K562 (cell line): ENCODE measurements at regions not wholly inside any gene's neighbourhood (a gene's known extent, or its start where the extent isn't known, plus 50 kb on each side); places are given as distances from the start of the nearest gene placed in this dataset.

Experiments used
- ATAC-seq: fragments of 200-7000 bp; cut with Tn5 transposase; 3 replicates; pipeline ENCODE4 v1.9.1; 2020; ENCODE audit warnings: moderate library complexity
- BruUV-seq: library from RNA; stranded (reverse); fragments of 400-500 nt; replicated peaks from 2 replicates; lab custom pipeline; 2021; lab: Mats Ljungman, UMichigan
- CTCF ChIA-PET: fragments of 300-600 bp; formaldehyde crosslinking; extraction: SDS; loops from one replicate; lab custom pipeline; 2021; ENCODE audit warnings: low intra/inter-chr PET ratio; lab: Yijun Ruan, JAX
- POLR2A ChIA-PET: fragments of 300-600, 350-650 bp; sonication (Branson Sonifier 250); formaldehyde crosslinking; extraction: SDS; loops from one replicate; lab custom pipeline; 2021; ENCODE audit warnings: antibody characterized with exemption, inconsistent platforms; lab: Yijun Ruan, JAX
- DNase-seq, 4 experiments: peaks; one replicate each; pipeline versions ENCODE4 v3.0.0 to v3.0.0-alpha.2; 2011 to 2018; ENCODE audit warnings: low spot score in 3 of 4, mixed read lengths in 3 of 4; ENCODE audit errors: extremely low read depth in 1 of 4
- FAIRE-seq: peaks from 2 replicates; lab custom pipeline; 2011; peaks lifted over from hg19 to GRCh38; lab: Jason Lieb, UNC
- H2AFZ ChIP-seq: 2 replicates; pipeline ENCODE4 v1.6.0; 2011; ENCODE audit warnings: low read depth, low read length, control low read depth, inconsistent platforms
- H3K27ac ChIP-seq: fragments of 200-600 bp; 3 replicates; pipeline ENCODE4 v1.8.0; 2011; ENCODE audit warnings: low read depth, mild to moderate bottlenecking, control low read depth, inconsistent platforms, low read length, moderate library complexity, mixed read lengths; ENCODE audit errors: extremely low read depth
- H3K27me3 ChIP-seq, 2 experiments: fragments of 300-600 bp in 1 of 2; 2 replicates in 1 of 2; 3 replicates in 1 of 2; pipeline versions ENCODE4 v1.6.0 to v1.8.0; 2011; ENCODE audit warnings: inconsistent platforms in 2 of 2, low read length in 2 of 2, mild to moderate bottlenecking in 1 of 2, mixed read lengths in 1 of 2, moderate library complexity in 1 of 2; ENCODE audit not compliant: control insufficient read depth in 2 of 2, insufficient read depth in 2 of 2
- H3K36me3 ChIP-seq: fragments of 300-600 bp; 3 replicates; pipeline ENCODE4 v1.8.0; 2011; ENCODE audit warnings: mild to moderate bottlenecking, low read length, inconsistent platforms; ENCODE audit not compliant: control insufficient read depth, insufficient read depth
- H3K4me1 ChIP-seq, 2 experiments: fragments of 200-600 bp in 1 of 2; replicated peaks in 1 of 2; 2 replicates in 1 of 2; 3 replicates in 1 of 2; pipeline versions ENCODE4 v1.5.1 to v1.8.0; 2011; ENCODE audit warnings: inconsistent platforms in 2 of 2, low read length in 2 of 2, mild to moderate bottlenecking in 1 of 2, mixed read lengths in 1 of 2, moderate library complexity in 1 of 2; ENCODE audit not compliant: control insufficient read depth in 2 of 2, insufficient read depth in 2 of 2
- H3K4me2 ChIP-seq: 2 replicates; pipeline ENCODE4 v1.6.1; 2011; ENCODE audit warnings: low read length, control low read depth, inconsistent platforms, mixed read lengths; ENCODE audit not compliant: insufficient read depth
- H3K4me3 ChIP-seq: fragments of 200-600 bp; sonication (generic), shearing (Covaris generic); 2 replicates; pipeline ENCODE4 v1.5.1; 2016; ENCODE audit warnings: control low read depth, inconsistent platforms
- H3K79me2 ChIP-seq: fragments of 200-600 bp; 3 replicates; pipeline ENCODE4 v1.8.0; 2011; ENCODE audit warnings: low read length, inconsistent platforms; ENCODE audit not compliant: control insufficient read depth, insufficient read depth
- H3K9ac ChIP-seq, 2 experiments: 2 replicates each; pipeline versions ENCODE4 v1.6.0 to v1.6.1; 2011; ENCODE audit warnings: low read depth in 2 of 2, low read length in 2 of 2, control low read depth in 1 of 2, inconsistent platforms in 1 of 2, mild to moderate bottlenecking in 1 of 2, mixed read lengths in 1 of 2; ENCODE audit not compliant: insufficient read depth in 1 of 2
- H3K9me1 ChIP-seq: one replicate; pipeline ENCODE4 v1.6.0; 2011; ENCODE audit warnings: inconsistent platforms, mild to moderate bottlenecking, low read length, moderate library complexity; ENCODE audit not compliant: control insufficient read depth, insufficient read depth
- H3K9me3 ChIP-seq: replicated peaks from 2 replicates; pipeline ENCODE4 v1.5.1; 2011; ENCODE audit warnings: low read depth, low read length, inconsistent platforms; ENCODE audit not compliant: control insufficient read depth, insufficient read depth
- H4K20me1 ChIP-seq: replicated peaks from 2 replicates; pipeline ENCODE4 v1.6.1; 2011; ENCODE audit warnings: low read length, inconsistent platforms, mixed read lengths; ENCODE audit not compliant: control insufficient read depth, insufficient read depth
- CBX8 ChIP-seq: fragments of 200-600 bp; sonication (generic); IDR thresholded peaks from 2 replicates; pipeline ENCODE4 v1.6.1; 2012; ENCODE audit warnings: borderline replicate concordance, mixed run types, low read depth, mild to moderate bottlenecking, moderate library complexity, mixed read lengths, low read length, control low read depth, inconsistent platforms; ENCODE audit not compliant: poor library complexity, severe bottlenecking; ENCODE audit errors: extremely low read depth
- CEBPG ChIP-seq, 3 experiments: fragments of 200-800 bp in 1 of 3; sonication (Bioruptor generic) in 1 of 3; sonication (generic) in 1 of 3; formaldehyde crosslinking in 1 of 3; IDR thresholded peaks in 2 of 3; conservative IDR thresholded peaks in 1 of 3; 2 replicates each; pipeline versions ENCODE4 v1.6.1 to v1.8.0; 2016 to 2022; ENCODE audit warnings: missing compliant biosample characterization in 2 of 3, missing genetic modification characterization in 2 of 3, mild to moderate bottlenecking in 1 of 3, missing genetic modification reagents in 1 of 3
- CHD4 ChIP-seq: fragments of 200-600 bp; sonication (generic); IDR thresholded peaks from 3 replicates; pipeline ENCODE4 v1.6.1; 2012; ENCODE audit warnings: low read depth, mild to moderate bottlenecking, mixed read lengths, low read length, inconsistent platforms; ENCODE audit not compliant: insufficient read depth, insufficient replicate concordance, poor library complexity, severe bottlenecking
- E2F3 ChIP-seq: fragments of 250-450 bp; sonication (Bioruptor Pico); IDR thresholded peaks from 2 replicates; pipeline ENCODE4 v1.4.0; 2020; ENCODE audit warnings: mild to moderate bottlenecking
- GABPB2 ChIP-seq: fragments of 250-450 bp; sonication (Bioruptor Pico); conservative IDR thresholded peaks from 2 replicates; pipeline ENCODE4 v1.5.1; 2021; ENCODE audit warnings: mild to moderate bottlenecking
- MAFG ChIP-seq: fragments of 450-650 bp; conservative IDR thresholded peaks from 2 replicates; pipeline ENCODE4 v1.6.1; 2016; ENCODE audit warnings: missing genetic modification characterization, missing compliant biosample characterization
- NFATC3 ChIP-seq: fragments of 450-650 bp; IDR thresholded peaks from 2 replicates; pipeline ENCODE4 v1.6.1; 2017; ENCODE audit warnings: mild to moderate bottlenecking
- RHOXF2B ChIP-seq: fragments of 250-450 bp; sonication (Bioruptor Pico); conservative IDR thresholded peaks from 2 replicates; pipeline ENCODE4 v1.5.1; 2021
- SMARCA4 ChIP-seq: fragments of 450-650 bp; IDR thresholded peaks from 2 replicates; pipeline ENCODE4 v1.6.1; 2016
- XRCC5 ChIP-seq: fragments of 200-400 bp; formaldehyde crosslinking; IDR thresholded peaks from 2 replicates; pipeline ENCODE4 v1.6.1; 2017; ENCODE audit warnings: low read depth, mild to moderate bottlenecking, low read length
- ZNF263 ChIP-seq: sonication (generic); formaldehyde crosslinking; IDR thresholded peaks from 2 replicates; pipeline ENCODE4 v1.8.0; 2022; ENCODE audit warnings: mild to moderate bottlenecking, missing genetic modification reagents, borderline replicate concordance
- ZNF780A ChIP-seq: fragments of 250-450 bp; sonication (Bioruptor Pico); IDR thresholded peaks from 2 replicates; pipeline ENCODE4 v1.5.0; 2021; ENCODE audit warnings: mild to moderate bottlenecking
- ZNF830 ChIP-seq: fragments of 250-450 bp; sonication (Bioruptor Pico); IDR thresholded peaks from 2 replicates; pipeline ENCODE4 v1.5.0; 2021; ENCODE audit warnings: mild to moderate bottlenecking
- WGBS: fragments of 100-300 bp; shearing (Covaris generic); methylation state at CpG from one replicate; pipeline ENCODE4 v1.1.6; 2016; ENCODE audit warnings: low coverage, mixed read lengths; ENCODE audit not compliant: insufficient coverage; ENCODE audit errors: missing lambda C conversion rate; 5-methylcytosine and 5-hydroxymethylcytosine counted together
- in situ Hi-C: fragments of 300-500 bp; cut with MboI; formaldehyde crosslinking; loops from 4 replicates; pipeline ENCODE4 v1.15.0; 2018; ENCODE audit warnings: inconsistent platforms, mixed read lengths
- intact Hi-C: fragments of 100-400 bp; cut with micrococcal nuclease; formaldehyde crosslinking; loops from 2 replicates; pipeline ENCODE4 v1.14.2; 2022
- TF ChIP-seq, protein P1 (sequence below): fragments of 450-650 bp; IDR thresholded peaks from 2 replicates; pipeline ENCODE4 v1.6.1; 2016; ENCODE audit warnings: borderline replicate concordance

DNA sequence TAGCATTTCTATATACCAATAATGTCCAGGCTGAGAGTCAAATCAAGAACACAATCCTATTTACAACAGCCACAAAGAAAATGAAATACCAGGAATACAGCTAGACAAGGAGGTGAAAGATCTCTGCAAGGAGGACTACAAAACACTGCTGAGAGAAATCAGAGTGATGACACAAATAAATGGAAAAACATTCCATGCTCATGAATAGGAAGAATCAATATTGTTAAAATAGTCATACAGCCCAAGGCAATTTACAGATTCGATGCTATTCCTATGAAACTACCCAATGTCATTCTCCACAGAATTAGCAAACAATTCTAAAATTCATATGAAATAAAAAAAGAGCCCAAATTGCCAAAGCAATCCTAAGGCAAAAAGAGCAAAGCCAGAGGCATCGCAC, 116.8 kb upstream of the ZNF32 start:
- no peaks in the 10 kb centered on the region for H3K36me3 ChIP-seq
- ChIA-PET CTCF (no interaction called here), POLR2A (interaction anchor here (0.6 kb wide), 1 partner anchor 39 kb away, joined by 3 read pairs; no protein-coding TSS in a partner anchor)
- H3K4me2 ChIP-seq: no peak overlapping the region
- no peak for DNase-seq
- no peak overlapping the region for H2AFZ ChIP-seq
- no peak overlapping the region for H3K27ac ChIP-seq
- intact Hi-C loops (no loop called here), in situ Hi-C loops (no loop called here)
- no peak for TF ChIP-seq ZNF780A (CRISPR knock-in tag)
- no peak for TF ChIP-seq CBX8
- TF ChIP-seq SMARCA4: no peak
- no peak for TF ChIP-seq RHOXF2B (CRISPR knock-in tag)
- no peaks in the 10 kb centered on the region for H3K9me3 ChIP-seq
- ATAC-seq: no peak
- no peak overlapping the region for H3K4me3 ChIP-seq
- H3K27me3 ChIP-seq: no peaks in the 10 kb centered on the region; a peak in 1 of 5 replicates
- H3K9me1 ChIP-seq: no peaks in the 10 kb centered on the region
- no peak overlapping the region for H3K9ac ChIP-seq
- no peak for FAIRE-seq
- no TSS peak for BruUV-seq
- no peaks in the 10 kb centered on the region for H4K20me1 ChIP-seq
- H3K4me1 ChIP-seq: no peaks in the 10 kb centered on the region; a peak in 1 of 5 replicates
- 4% methylated on average over 2 of the region's 2 CpGs for WGBS
- no peaks in the 10 kb centered on the region for H3K79me2 ChIP-seq

DNA sequence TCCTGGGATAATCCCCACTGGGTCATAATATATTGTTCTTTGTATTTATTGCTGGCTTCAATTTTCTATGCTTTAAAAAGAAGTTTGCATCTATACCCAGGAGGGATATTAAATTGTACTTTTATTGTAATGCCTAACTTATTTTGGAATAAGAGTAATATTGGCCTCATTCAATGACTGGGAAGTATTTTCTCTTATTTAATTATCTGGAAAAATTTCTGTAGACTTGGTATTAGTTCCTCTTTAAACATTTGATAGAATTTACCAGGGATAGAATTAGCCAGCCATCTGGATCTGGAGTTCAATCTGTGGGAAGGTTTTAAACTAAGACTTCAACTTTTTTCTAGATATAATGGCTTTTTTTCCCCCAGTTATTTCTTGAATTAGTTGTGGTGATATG, 115.2 kb upstream of the ZNF32 start:
- Histone ChIP-seq H3K9ac (no peak overlapping the region), H3K9me1 (no peaks in the 10 kb centered on the region), H3K4me1 (no peaks in the 10 kb centered on the region; a peak in 1 of 5 replicates), H3K27ac (no peak overlapping the region), H4K20me1 (no peaks in the 10 kb centered on the region), H3K27me3 (no peaks in the 10 kb centered on the region; a peak in 1 of 5 replicates), H3K79me2 (no peaks in the 10 kb centered on the region), H3K9me3 (no peaks in the 10 kb centered on the region), H3K36me3 (no peaks in the 10 kb centered on the region), H3K4me3 (no peak overlapping the region), H2AFZ (no peak overlapping the region)
- FAIRE-seq: no peak
- intact Hi-C loops: no loop called here
- no peak for DNase-seq
- POLR2A ChIA-PET: no interaction called here
- no TSS peak for BruUV-seq
- CTCF ChIA-PET: no interaction called here
- ATAC-seq: no peak
- no peak for TF ChIP-seq CHD4
- TF ChIP-seq, protein P1, sequence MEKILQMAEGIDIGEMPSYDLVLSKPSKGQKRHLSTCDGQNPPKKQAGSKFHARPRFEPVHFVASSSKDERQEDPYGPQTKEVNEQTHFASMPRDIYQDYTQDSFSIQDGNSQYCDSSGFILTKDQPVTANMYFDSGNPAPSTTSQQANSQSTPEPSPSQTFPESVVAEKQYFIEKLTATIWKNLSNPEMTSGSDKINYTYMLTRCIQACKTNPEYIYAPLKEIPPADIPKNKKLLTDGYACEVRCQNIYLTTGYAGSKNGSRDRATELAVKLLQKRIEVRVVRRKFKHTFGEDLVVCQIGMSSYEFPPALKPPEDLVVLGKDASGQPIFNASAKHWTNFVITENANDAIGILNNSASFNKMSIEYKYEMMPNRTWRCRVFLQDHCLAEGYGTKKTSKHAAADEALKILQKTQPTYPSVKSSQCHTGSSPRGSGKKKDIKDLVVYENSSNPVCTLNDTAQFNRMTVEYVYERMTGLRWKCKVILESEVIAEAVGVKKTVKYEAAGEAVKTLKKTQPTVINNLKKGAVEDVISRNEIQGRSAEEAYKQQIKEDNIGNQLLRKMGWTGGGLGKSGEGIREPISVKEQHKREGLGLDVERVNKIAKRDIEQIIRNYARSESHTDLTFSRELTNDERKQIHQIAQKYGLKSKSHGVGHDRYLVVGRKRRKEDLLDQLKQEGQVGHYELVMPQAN: no peak
- no peak for TF ChIP-seq ZNF263
- no peak for TF ChIP-seq XRCC5
- no peak for TF ChIP-seq ZNF830 (CRISPR knock-in tag)
- TF ChIP-seq MAFG: no peak
- no peak for TF ChIP-seq CEBPG (CRISPR knock-in tag; IDR thresholded peaks at IDR 0.05)
- no peak for TF ChIP-seq CEBPG (tag; conservative IDR thresholded peaks at IDR 0.05 in 1 of 2, IDR thresholded peaks at IDR 0.05 in 1 of 2)
- TF ChIP-seq GABPB2 (CRISPR knock-in tag): no peak
- no peak for TF ChIP-seq NFATC3
- TF ChIP-seq E2F3 (CRISPR knock-in tag): no peak
- TF ChIP-seq, all 486 proteins: peak for 0
- H3K4me2 ChIP-seq: no peak overlapping the region
- in situ Hi-C loops: no loop called here
